ENCODE measurements at regions not wholly inside any gene's neighbourhood (a gene's known extent, or its start where the extent isn't known, plus 50 kb on each side); places are given as distances from the start of the nearest gene placed in this dataset.

DNA sequence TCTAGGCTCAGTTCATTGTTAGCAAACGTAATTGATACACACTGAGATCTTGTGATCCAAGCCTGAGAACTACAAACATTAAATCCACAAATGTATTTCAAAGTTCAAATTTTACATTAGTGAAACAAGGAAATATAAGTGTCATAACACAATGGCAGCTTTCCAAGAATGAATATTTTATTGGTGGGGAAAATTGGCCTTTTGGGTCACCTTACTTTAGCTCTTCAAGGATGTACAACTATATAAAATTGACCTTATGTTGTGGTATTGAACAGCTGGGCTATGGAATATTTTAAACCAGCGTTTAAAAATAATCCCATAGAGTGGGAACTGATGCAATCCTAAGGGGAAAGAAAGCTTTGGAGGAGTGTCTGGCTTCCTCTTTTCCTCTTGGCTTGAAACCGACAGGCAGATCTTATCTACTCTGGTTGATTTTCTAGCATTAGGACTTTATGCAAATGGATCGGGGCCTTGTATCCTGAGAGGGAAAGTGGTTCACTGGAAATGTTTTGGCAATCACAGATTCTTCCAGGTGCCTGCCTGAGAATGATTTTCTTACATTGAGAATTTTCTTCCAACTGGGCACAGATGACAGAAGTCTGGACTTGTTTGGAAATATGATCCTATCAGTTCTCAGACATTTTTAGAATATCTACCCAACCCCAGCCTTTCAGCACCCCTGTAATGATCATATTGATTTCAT lies 184.8 kb upstream of the ECI2 start:
- Mint-ChIP-seq H3K36me3 (no peaks in the 10 kb centered on the region), H3K27ac (peak overlapping the region; percentile 66), H3K4me1 (ENCODE audit: unreplicated experiment) (peaks cover 51% of the 10 kb centered on the region), H3K4me3 (peak overlapping the region; percentile 40), H3K9me3 (peaks cover 14% of the 10 kb centered on the region), H3K27me3 (no peaks in the 10 kb centered on the region)
- TF ChIP-seq, protein P1, sequence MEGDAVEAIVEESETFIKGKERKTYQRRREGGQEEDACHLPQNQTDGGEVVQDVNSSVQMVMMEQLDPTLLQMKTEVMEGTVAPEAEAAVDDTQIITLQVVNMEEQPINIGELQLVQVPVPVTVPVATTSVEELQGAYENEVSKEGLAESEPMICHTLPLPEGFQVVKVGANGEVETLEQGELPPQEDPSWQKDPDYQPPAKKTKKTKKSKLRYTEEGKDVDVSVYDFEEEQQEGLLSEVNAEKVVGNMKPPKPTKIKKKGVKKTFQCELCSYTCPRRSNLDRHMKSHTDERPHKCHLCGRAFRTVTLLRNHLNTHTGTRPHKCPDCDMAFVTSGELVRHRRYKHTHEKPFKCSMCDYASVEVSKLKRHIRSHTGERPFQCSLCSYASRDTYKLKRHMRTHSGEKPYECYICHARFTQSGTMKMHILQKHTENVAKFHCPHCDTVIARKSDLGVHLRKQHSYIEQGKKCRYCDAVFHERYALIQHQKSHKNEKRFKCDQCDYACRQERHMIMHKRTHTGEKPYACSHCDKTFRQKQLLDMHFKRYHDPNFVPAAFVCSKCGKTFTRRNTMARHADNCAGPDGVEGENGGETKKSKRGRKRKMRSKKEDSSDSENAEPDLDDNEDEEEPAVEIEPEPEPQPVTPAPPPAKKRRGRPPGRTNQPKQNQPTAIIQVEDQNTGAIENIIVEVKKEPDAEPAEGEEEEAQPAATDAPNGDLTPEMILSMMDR (conservative IDR thresholded peaks at IDR 0.05) = no peak
- DNase-seq (ENCODE audit: extremely low spot score, unreplicated experiment) = no peak

DNA sequence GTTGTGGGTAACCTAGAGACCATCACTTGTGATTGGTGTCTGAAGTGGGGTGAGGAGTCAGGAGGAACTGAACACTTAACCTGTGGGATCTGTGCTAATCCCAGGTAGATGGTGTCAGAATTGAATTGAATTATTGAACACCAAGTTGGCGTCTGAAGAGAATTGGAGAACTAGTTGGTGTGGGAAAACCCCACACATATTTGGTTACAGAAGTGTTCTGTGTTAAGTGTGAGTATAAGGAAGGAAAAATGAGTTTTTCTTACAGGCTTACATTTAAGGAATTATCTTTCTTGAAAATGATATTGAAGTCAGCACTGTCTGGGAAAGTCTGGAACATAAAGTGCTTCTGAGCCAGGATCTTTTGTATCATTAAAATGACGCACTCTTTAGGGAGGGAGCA lies 182.9 kb upstream of the ECI2 start:
- peaks cover 48% of the 10 kb centered on the region for H3K4me1 Mint-ChIP-seq (ENCODE audit: unreplicated experiment)
- no peak overlapping the region for H3K27ac Mint-ChIP-seq
- DNase-seq (ENCODE audit: extremely low spot score, unreplicated experiment) = no peak
- no peak overlapping the region for H3K4me3 Mint-ChIP-seq
- peaks cover 19% of the 10 kb centered on the region for H3K9me3 Mint-ChIP-seq
- TF ChIP-seq, protein P1 (conservative IDR thresholded peaks at IDR 0.05) = no peak
- no peaks in the 10 kb centered on the region for H3K36me3 Mint-ChIP-seq
- H3K27me3 Mint-ChIP-seq = no peaks in the 10 kb centered on the region

DNA sequence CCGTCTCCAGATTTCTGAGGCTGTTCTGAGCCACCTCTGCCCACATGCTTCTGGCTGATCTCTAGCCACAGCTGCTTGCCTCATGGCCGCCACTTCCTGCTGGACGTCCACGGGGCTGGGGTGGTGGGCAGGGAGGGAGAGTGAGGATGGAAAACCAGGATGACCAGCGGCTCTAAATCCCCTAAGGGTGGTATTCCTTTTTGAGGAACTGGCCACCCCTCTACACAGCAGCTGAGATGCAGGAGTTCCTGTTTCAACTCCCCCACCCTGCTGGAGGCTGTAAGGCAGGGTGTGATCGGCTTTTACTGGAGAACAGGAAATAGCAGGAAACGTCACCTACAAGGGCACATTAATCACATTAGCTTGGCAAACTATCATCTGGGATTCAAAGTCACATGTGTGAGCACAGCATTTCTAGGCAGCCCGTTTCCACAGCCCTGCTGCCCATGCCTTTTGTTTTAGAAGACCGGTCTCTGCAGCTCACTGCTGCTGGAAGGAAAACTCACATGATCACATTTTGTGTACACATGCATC lies 181.6 kb upstream of the ECI2 start:
- peaks cover 38% of the 10 kb centered on the region for H3K4me1 Mint-ChIP-seq (ENCODE audit: unreplicated experiment)
- peak overlapping the region; percentile 54 for H3K4me3 Mint-ChIP-seq
- H3K9me3 Mint-ChIP-seq = peaks cover 10% of the 10 kb centered on the region
- TF ChIP-seq, protein P1 (conservative IDR thresholded peaks at IDR 0.05) = no peak
- no peak for DNase-seq (ENCODE audit: extremely low spot score, unreplicated experiment)
- H3K27me3 Mint-ChIP-seq = no peaks in the 10 kb centered on the region
- H3K27ac Mint-ChIP-seq = peak overlapping the region; percentile 88
- H3K36me3 Mint-ChIP-seq = no peaks in the 10 kb centered on the region

DNA sequence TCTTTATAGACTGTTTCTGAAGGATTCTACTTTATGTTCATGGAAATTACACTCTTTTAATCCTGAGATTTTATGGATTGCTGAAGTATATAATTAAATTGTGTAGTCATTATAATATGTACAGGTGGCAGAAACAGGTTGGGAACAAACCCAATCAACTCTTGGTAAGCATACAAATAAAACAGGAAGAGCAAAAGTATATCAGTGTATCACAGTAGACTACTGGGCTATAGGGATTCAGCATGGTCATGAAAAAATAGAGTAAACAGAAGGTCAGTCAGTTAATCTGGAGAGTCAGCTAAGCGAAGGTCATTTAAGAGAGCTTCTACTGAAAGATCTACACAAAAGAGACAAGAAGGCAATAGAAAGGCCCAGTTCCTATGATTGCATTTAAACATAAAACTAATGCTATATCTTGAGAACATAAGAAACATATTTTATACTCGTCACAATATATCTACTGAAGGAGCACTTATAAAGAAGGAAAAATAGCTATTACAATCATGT lies 178.9 kb upstream of the ECI2 start:
- Mint-ChIP-seq H3K9me3 (peaks cover 18% of the 10 kb centered on the region), H3K27ac (no peak overlapping the region), H3K4me1 (ENCODE audit: unreplicated experiment) (peaks cover 21% of the 10 kb centered on the region), H3K4me3 (no peak overlapping the region), H3K36me3 (no peaks in the 10 kb centered on the region), H3K27me3 (no peaks in the 10 kb centered on the region)
- DNase-seq (ENCODE audit: extremely low spot score, unreplicated experiment) = no peak
- TF ChIP-seq, protein P1 (conservative IDR thresholded peaks at IDR 0.05) = no peak

DNA sequence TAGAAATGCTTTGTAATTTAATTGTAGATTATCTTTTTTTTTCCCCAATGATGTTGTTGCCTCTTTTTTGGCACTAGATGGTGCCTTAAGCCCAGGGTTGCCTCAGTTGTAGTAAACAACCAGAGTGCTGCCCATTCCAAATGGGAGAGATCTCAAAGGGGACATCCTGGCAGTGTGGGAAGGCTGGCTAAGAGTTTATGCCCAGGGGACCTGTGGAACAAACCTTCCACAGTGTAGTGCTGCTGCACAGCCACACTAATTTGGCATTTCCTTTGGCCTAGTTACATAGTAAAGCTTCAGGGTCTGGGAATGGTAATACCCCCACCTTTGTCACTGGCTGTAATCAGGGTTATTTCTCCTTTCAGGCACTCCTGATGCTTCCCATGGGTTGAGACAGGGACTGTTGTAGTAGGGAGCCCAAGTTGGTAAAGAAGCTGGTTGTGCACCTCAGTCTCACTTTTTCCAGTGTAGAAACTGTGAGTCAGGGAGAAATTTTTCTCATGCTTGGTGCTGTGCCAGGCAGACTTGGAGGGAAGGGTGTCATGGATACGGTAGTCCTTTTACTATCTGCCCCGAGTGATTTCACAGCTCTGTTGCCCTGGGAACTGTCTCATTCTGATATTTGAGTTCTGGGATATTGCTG lies 177.8 kb upstream of the ECI2 start:
- H3K36me3 Mint-ChIP-seq = no peaks in the 10 kb centered on the region
- H3K9me3 Mint-ChIP-seq = peaks cover 18% of the 10 kb centered on the region
- no peaks in the 10 kb centered on the region for H3K27me3 Mint-ChIP-seq
- H3K4me3 Mint-ChIP-seq = no peak overlapping the region
- no peak for DNase-seq (ENCODE audit: extremely low spot score, unreplicated experiment)
- H3K27ac Mint-ChIP-seq = no peak overlapping the region
- TF ChIP-seq, protein P1 (conservative IDR thresholded peaks at IDR 0.05) = peak; percentile 52
- peaks cover 14% of the 10 kb centered on the region for H3K4me1 Mint-ChIP-seq (ENCODE audit: unreplicated experiment)

Data from type B pancreatic cell (in vitro differentiated cells).